ENCODE measurements at regions not wholly inside any gene's neighbourhood (a gene's known extent, or its start where the extent isn't known, plus 50 kb on each side); places are given as distances from the start of the nearest gene placed in this dataset.

GRCh38 chr4:27168783-27169182 is 308.1 kb downstream of the STIM2 start:
- Histone ChIP-seq H3K4me1 (ENCODE audit: control insufficient read depth in 1 of 2, insufficient read depth in 2 of 2, low read depth in 1 of 2, low read length in 1 of 2) (no peaks in the 10 kb centered on the region), H3K9me3 (no peaks in the 10 kb centered on the region), H3K36me3 (replicated peaks in 1 of 2; ENCODE audit: control insufficient read depth in 1 of 2, insufficient read depth in 2 of 2, low read length in 1 of 2) (no peaks in the 10 kb centered on the region), H3K4me3 (ENCODE audit: low read depth in 2 of 2, low read length in 1 of 2) (no peak overlapping the region), H3F3A (replicated peaks; ENCODE audit: insufficient read depth) (no peaks in the 10 kb centered on the region), H3K79me2 (ENCODE audit: insufficient read depth) (no peaks in the 10 kb centered on the region), H4K20me1 (ENCODE audit: insufficient read depth) (no peaks in the 10 kb centered on the region), H3K4me2 (no peak overlapping the region), H3K9me2 (no peaks in the 10 kb centered on the region), H3K27me3 (ENCODE audit: insufficient read depth) (0 out of 2 replicates have a peak, but pooled peaks cover 9% of the 10 kb centered on the region), H3K9ac (no peak overlapping the region), H3K27ac (ENCODE audit: low read depth in 2 of 2, low read length in 1 of 2) (no peak overlapping the region), H2AFZ (ENCODE audit: low read depth) (no peak overlapping the region)
- ChIA-PET CTCF (no interaction called here), POLR2A (no interaction called here)
- no peak for DNase-seq
- WGBS (ENCODE audit: low lambda C conversion rate) = 46% methylated on average over 1 of the region's 1 CpG
- TF ChIP-seq GATA2 (CRISPR knock-in tag; IDR thresholded peaks at IDR 0.05) = no peak
- no peak for TF ChIP-seq USF2 (IDR thresholded peaks at IDR 0.05; ENCODE audit: borderline replicate concordance, low read depth, low read length)
- no peak for TF ChIP-seq RFX5 (IDR thresholded peaks at IDR 0.05; ENCODE audit: low read length)
- TF ChIP-seq USF1 (IDR thresholded peaks at IDR 0.05; ENCODE audit: borderline replicate concordance, low read depth) = no peak
- TF ChIP-seq MEF2A (IDR thresholded peaks at IDR 0.05; ENCODE audit: borderline replicate concordance, low read depth) = no peak
- no peak for TF ChIP-seq FOXJ3 (CRISPR knock-in tag; IDR thresholded peaks at IDR 0.05)
- no peak for TF ChIP-seq NFIC (IDR thresholded peaks at IDR 0.05; ENCODE audit: borderline replicate concordance)
- TF ChIP-seq YY1 (IDR thresholded peaks at IDR 0.05; ENCODE audit: low read depth) = no peak
- no peak for TF ChIP-seq ZBTB33 (IDR thresholded peaks at IDR 0.05; ENCODE audit: borderline replicate concordance, low read depth)
- TF ChIP-seq EZH2phosphoT487 (IDR thresholded peaks at IDR 0.05; ENCODE audit: borderline replicate concordance, low read depth) = no peak
- TF ChIP-seq IRF3 (IDR thresholded peaks at IDR 0.05; ENCODE audit: low read depth, low read length) = no peak
- TF ChIP-seq POLR2AphosphoS5 (IDR thresholded peaks at IDR 0.05; ENCODE audit: low read depth, low read length) = no peak
- TF ChIP-seq NRF1 (IDR thresholded peaks at IDR 0.05; ENCODE audit: low read depth, low read length) = no peak
- no peak for TF ChIP-seq GABPA (IDR thresholded peaks at IDR 0.05; ENCODE audit: low read depth)
- TF ChIP-seq CTCF (IDR thresholded peaks at IDR 0.05) = no peak
- no peak for TF ChIP-seq JUND (IDR thresholded peaks at IDR 0.05)
- TF ChIP-seq TCF12 (IDR thresholded peaks at IDR 0.05) = no peak
- TF ChIP-seq CHD2 (IDR thresholded peaks at IDR 0.05; ENCODE audit: low read length, partially characterized antibody) = no peak
- no peak for TF ChIP-seq RAD21 (IDR thresholded peaks at IDR 0.05; ENCODE audit: low read length)
- no peak for TF ChIP-seq TEAD4 (IDR thresholded peaks at IDR 0.05; ENCODE audit: borderline replicate concordance, insufficient read depth)

Data from SK-N-SH (cell line).